NCI-H146 treated with DMSO at 0.1 percent for 48 hours (cell line): ENCODE measurements at regions not wholly inside any gene's neighbourhood (a gene's known extent, or its start where the extent isn't known, plus 50 kb on each side); places are given as distances from the start of the nearest gene placed in this dataset.
A peak's percentile ranks its signal among the peaks of the same experiment; 100 is the strongest.

Experiments
- DNase-seq: peaks from one replicate; lab custom pipeline; 2025; ENCODE audit not compliant: unreplicated experiment; lab: John Stamatoyannopoulos, UW

DNA sequence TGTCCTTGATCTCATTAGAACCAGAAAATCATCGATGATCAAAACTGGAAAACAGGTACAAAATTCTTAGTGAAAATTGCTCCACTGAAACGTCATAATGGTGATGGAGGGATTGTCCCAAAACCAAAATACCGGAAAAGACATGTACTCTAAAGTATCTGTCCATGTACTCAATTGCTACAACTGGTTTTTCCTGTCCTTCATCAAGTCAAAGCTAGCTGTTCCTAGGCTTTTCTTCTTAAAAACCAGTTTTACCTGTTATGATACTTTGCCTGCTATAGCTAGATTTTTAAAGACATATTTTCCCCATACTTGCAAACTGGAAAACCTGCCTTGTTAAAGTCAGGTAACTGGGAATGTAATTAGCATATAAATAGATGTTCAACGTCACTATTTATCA is 50.5 kb upstream of the LRRC1 start:
- no peak for DNase-seq

- no peak for DNase-seq
Measured at GRCh38 chr6:53741034-53741823, 53.6 kb upstream of the LRRC1 start.

GRCh38 chr6:53737746-53738145 is 57.1 kb upstream of the LRRC1 start:
- DNase-seq, result no peak

DNA sequence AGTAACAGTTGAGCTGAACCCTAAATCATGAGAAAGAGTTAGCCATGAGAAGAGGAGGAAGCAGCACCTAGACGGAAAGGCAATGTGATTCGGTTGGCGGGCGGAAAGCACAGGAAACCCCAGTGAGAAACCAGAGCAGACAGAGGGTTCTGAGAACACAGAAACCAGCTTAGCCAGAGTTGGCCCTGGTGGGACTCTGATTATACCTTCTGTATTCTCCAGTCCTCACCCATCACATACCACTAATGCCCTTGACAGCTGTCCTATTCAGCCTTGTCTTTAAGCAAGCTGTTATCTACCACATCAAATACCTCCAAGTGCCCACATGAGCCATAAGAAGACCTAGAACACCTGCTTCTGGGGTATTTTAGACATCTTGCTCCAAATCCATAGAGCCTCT is 58.9 kb upstream of the LRRC1 start:
- DNase-seq, result no peak

DNA sequence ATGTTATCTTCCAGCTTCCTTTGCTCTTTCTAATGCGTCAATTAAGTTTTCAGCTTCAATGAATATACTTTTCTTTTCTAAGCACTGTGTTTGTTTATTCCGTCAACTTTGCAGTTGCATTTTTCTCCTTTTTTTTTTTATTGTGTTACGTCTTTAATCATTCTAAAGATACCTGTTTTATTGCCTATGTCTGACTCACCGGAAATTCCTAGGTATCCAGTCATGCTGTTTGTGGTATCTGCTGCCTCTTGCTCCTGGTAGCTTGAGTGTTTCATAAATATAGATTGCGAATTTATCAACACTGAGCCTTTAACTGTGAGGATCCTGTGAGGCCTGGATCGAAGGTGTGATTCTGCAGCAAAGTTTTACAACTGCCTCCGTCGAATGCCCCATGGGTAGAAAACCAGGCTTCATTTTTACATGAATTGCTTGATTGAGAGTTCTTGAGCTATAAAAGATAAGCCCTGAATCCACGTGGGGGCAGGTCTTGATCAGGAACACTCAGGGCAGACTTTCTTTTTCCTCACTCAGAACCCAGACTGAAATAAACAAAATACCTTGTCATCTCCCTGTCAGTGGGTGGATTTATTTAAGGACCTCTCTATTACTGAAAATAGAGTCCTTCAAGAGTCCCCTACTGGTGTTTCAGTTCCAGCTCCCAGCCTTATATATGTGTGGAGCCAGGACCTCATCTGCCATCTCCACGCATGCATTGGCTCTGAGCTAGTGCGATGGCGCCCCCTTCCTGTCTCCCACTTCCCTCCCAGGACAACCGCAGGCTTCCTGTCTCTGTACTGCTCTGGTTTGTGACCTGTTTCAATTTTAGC is 60.1 kb upstream of the LRRC1 start:
- peak; percentile 16 for DNase-seq

DNA sequence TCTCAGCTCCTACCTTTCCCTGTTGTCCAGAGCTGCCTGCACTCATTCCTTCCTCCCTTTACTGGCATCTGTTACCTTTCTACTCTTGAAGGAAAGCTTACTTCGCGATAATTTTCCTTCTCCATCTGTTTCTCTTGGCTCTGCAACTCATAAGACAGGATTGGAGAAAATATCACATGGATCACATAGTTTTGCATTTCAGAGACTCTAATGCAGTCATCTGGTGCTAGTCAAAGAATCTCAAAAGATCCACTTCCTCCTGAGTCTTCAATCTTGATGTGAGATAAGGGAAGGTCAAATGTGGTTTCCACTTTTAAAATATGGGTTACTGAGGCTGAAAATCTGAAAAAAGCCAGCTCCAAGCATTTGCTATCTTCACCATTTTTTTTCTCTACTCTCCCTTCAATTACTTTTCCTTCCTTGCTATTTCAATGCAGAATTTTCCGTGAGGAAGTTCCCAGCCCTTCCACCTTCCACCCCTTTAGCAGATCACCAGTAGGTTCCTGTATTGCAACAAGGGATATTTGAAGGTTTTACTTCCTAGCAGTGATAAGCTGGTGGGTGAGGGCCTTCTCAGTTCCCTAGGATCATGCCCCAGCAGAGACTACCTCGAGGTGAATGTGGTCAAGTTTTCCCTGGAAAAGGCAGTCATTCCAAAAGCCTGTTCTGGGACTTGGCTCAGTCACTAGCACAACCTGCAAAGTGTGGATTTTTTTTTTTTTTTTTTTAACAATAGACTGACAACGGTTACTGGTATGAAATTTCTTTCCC is 62.8 kb upstream of the LRRC1 start:
- no peak for DNase-seq

- DNase-seq, result no peak
Measured at GRCh38 chr6:53730767-53731166, 64.0 kb upstream of the LRRC1 start.

DNA sequence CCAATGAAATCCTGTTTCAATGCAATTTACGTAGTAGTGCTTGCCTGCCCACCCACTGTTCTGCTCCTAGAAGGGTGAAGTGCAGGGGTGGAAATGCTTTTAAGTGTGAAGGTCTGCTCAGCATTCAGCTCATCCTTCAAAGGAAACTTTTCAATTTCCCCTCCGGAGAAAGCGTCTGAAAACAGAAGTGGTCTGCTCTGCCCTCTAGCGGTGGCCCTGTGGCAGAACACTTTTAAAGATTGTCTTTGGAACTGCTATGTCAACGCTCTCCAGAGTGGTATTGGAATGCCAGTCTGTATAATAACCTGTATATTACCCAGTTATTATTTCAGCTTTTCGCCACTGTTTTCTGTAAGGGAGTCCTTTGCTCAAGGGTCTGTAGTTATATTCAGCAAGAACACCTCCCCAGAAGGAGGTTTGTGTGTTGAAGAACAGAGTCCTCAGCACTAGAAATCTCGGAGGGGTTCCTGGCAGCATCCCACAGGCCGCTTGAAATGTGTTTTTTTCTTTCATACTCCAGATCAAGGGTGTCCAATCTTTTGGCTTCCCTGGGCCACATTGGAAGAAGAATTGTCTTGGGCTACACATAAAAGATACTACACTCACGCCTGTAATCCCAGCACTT is 63.1 kb upstream of the KLHL31 start:
- peak; percentile 11 for DNase-seq

DNA sequence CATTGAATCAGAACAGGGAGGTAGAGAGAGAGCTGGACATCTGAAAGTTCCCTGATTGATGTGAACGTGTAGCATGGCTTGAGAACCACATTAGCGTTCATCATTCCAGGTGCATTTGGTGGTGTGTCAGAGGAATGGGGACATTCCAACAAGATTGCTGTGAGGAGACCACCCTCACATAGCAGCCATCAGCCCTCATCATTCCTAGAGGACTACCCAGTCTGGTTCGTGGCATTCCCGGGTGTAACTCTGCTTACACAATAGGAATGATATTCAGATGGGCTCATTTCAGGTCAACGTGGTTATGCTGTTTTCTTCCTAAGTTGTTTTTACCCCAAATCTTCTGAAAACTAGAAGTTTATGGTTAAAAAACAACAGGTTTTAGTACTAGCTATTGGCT is 62.2 kb upstream of the KLHL31 start:
- no peak for DNase-seq

- DNase-seq, result peak; percentile 49
Measured at GRCh38 chr6:53725791-53726575, 60.4 kb upstream of the KLHL31 start.

DNA sequence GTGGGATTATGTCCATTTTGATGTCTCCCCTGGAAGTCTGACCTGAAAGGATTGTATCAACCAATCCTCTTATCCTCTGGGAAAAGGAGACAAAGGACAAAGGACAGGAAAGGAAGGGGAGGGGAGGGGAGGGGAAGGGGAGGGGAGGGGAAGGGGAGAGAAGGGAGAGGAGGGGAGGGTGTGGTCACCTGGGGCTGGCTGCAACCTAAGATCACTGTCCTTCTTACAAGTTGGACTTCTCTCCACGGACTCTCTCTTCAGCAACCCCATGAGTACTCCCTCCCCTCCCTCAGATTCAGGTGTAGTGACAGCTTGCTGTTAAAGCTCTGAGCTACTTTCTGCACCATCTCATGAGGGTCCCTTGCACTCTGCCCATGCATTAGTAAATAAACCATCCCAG is 58.9 kb upstream of the KLHL31 start:
- no peak for DNase-seq

- DNase-seq, result no peak
Measured at GRCh38 chr6:53723331-53723730, 57.8 kb upstream of the KLHL31 start.

GRCh38 chr6:53721766-53722165 is 56.2 kb upstream of the KLHL31 start:
- no peak for DNase-seq

- DNase-seq, result peak; percentile 46
Measured at GRCh38 chr6:53718597-53719460, 53.3 kb upstream of the KLHL31 start.

- no peak for DNase-seq
Measured at GRCh38 chr6:53717566-53717965, 52.0 kb upstream of the KLHL31 start.

GRCh38 chr6:53715434-53715833 is 49.9 kb upstream of the KLHL31 start:
- DNase-seq, result no peak
